GM06990 (cell line): ENCODE measurements at regions not wholly inside any gene's neighbourhood (a gene's known extent, or its start where the extent isn't known, plus 50 kb on each side); places are given as distances from the start of the nearest gene placed in this dataset.

ENCODE experiments used
- DNase-seq: peaks from one replicate; pipeline ENCODE4 v3.0.0-alpha.2; 2011; ENCODE audit not compliant: insufficient read length; ENCODE audit errors: extremely low read depth
- H3K27me3 ChIP-seq: replicated peaks from 2 replicates; pipeline ENCODE4 v1.6.0; 2011; ENCODE audit warnings: low read length; ENCODE audit not compliant: control insufficient read depth, insufficient read depth
- H3K36me3 ChIP-seq: 2 replicates; pipeline ENCODE4 v1.5.1; 2011; ENCODE audit warnings: low read length; ENCODE audit not compliant: control insufficient read depth, insufficient read depth
- H3K4me3 ChIP-seq: replicated peaks from 2 replicates; pipeline ENCODE4 v1.5.1; 2011; ENCODE audit warnings: low read depth, mild to moderate bottlenecking, control low read depth, low read length
- TF ChIP-seq, protein P1 (sequence below): IDR thresholded peaks from 2 replicates; pipeline ENCODE4 v1.5.1; 2011; ENCODE audit warnings: low read length, control low read depth, mild to moderate bottlenecking, inconsistent platforms; ENCODE audit not compliant: insufficient read depth, poor library complexity, severe bottlenecking

DNA sequence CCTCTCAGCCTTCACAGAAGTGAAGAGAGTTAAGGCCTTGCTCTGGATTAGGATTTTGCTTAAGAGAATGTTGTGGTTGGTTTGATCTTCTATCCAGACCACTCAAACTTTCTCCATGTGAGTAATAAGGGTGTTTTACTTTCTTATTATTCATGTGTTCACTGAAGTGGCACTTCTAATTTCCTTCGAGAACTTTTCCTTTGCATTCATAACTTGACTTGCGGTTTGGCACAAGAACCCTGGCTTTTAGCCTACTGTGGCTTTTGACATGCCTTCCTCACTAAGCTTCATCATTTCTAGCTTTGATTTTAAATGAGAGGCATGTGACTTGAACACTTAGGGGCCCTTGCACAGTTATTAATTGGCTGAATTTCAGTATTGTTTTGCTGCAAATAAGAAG lies 166.1 kb upstream of the OPRM1 start:
- H3K4me3 ChIP-seq: no peak overlapping the region
- TF ChIP-seq, protein P1, sequence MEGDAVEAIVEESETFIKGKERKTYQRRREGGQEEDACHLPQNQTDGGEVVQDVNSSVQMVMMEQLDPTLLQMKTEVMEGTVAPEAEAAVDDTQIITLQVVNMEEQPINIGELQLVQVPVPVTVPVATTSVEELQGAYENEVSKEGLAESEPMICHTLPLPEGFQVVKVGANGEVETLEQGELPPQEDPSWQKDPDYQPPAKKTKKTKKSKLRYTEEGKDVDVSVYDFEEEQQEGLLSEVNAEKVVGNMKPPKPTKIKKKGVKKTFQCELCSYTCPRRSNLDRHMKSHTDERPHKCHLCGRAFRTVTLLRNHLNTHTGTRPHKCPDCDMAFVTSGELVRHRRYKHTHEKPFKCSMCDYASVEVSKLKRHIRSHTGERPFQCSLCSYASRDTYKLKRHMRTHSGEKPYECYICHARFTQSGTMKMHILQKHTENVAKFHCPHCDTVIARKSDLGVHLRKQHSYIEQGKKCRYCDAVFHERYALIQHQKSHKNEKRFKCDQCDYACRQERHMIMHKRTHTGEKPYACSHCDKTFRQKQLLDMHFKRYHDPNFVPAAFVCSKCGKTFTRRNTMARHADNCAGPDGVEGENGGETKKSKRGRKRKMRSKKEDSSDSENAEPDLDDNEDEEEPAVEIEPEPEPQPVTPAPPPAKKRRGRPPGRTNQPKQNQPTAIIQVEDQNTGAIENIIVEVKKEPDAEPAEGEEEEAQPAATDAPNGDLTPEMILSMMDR: no peak
- no peaks in the 10 kb centered on the region for H3K36me3 ChIP-seq
- no peak for DNase-seq
- H3K27me3 ChIP-seq: no peaks in the 10 kb centered on the region

DNA sequence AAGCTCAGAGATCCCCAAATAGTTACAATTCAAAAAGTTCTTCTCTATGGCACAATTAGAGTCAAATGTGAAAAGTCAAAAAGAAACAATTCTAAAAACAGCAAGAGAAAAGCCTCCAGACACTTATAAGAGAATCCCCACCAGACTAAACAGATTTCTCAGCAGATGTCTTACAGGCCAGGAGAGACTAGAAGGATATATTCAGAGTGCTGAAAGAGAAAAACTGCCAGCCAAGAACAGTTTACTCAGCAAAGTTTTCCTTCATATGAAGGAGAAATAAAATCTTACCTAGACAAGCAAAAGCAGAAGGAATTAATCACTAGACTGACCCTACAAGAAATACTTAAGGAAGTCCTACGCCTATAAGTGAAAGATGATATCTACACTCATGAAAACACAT lies 176.1 kb upstream of the OPRM1 start:
- no peaks in the 10 kb centered on the region for H3K27me3 ChIP-seq
- DNase-seq: no peak
- H3K4me3 ChIP-seq: no peak overlapping the region
- no peaks in the 10 kb centered on the region for H3K36me3 ChIP-seq
- TF ChIP-seq, protein P1: no peak

GRCh38 chr6:153862139-153862538 lies 176.9 kb upstream of the OPRM1 start:
- H3K36me3 ChIP-seq: no peaks in the 10 kb centered on the region
- TF ChIP-seq, protein P1: no peak
- H3K27me3 ChIP-seq: no peaks in the 10 kb centered on the region
- no peak for DNase-seq
- H3K4me3 ChIP-seq: no peak overlapping the region

DNA sequence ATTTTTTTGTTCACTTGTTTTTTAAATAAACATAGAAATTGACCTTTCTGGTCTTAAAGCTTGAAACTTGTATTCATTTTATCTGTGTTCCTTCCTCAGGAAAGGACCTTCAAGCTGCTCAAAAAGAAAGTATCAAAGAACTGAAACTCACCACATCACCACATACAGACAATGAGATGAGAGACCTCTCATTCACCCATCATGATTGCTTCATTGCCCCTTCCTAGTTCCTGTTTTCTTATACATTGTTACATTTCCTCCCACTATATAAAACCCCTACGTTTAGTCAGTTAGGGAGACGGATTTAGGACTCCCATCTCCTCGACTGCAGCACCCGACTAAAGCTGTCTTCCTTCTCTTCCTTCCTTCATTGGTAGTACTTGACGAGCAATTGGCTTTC lies 180.5 kb upstream of the OPRM1 start:
- TF ChIP-seq, protein P1: no peak
- Histone ChIP-seq H3K36me3 (no peaks in the 10 kb centered on the region), H3K27me3 (no peaks in the 10 kb centered on the region), H3K4me3 (no peak overlapping the region)
- DNase-seq: no peak

DNA sequence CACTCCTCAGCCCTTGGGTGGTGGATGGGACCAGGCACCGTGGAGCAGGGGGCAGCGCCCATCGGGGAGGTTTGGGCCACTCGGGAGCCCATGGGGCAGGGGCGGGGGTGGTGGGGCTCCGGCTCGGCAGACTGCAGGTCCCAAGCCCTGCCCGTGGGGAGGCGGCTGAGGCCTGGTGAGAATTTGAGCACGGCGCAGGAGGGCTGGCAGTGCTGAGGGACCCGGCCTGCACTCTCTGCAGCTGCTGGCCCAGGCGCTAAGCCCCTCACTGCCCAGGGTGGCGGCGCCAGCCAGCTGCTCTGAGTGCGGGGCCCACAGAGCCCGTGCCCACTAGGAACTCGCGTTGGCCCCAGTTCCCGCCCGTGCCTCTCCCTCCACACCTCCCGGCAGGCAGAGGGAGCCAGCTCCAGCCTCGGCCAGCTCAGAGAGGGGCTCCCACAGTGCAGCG lies 182.1 kb upstream of the OPRM1 start:
- no peaks in the 10 kb centered on the region for H3K36me3 ChIP-seq
- no peak for DNase-seq
- no peaks in the 10 kb centered on the region for H3K27me3 ChIP-seq
- no peak overlapping the region for H3K4me3 ChIP-seq
- TF ChIP-seq, protein P1: no peak

GRCh38 chr6:153852481-153852880 lies 186.6 kb upstream of the OPRM1 start:
- DNase-seq: no peak
- TF ChIP-seq, protein P1: no peak
- H3K27me3 ChIP-seq: no peaks in the 10 kb centered on the region
- no peak overlapping the region for H3K4me3 ChIP-seq
- H3K36me3 ChIP-seq: no peaks in the 10 kb centered on the region
